Peyer's patch (tissue), 4 donors: ENCODE measurements at regions not wholly inside any gene's neighbourhood (a gene's known extent, or its start where the extent isn't known, plus 50 kb on each side); places are given as distances from the start of the nearest gene placed in this dataset.

ENCODE experiments used
- POLR2A ChIP-seq, 2 donors: fragments of 450-650 bp; IDR thresholded peaks; one replicate each; pipeline ENCODE4 v1.5.1; 2017; ENCODE audit warnings: antibody characterized with exemption in 2 of 2, mild to moderate bottlenecking in 2 of 2, moderate library complexity in 2 of 2
- TF ChIP-seq, protein P1 (sequence below), 6 experiments: fragments of 450-650 bp in 4 of 6; fragments of 200-600 bp in 2 of 6; sonication (generic) in 1 of 6; IDR thresholded peaks; one replicate each; pipeline ENCODE4 v1.5.1; 2017 to 2019; ENCODE audit warnings: antibody characterized with exemption in 6 of 6, mild to moderate bottlenecking in 3 of 6, moderate library complexity in 1 of 6

- TF ChIP-seq, protein P1, sequence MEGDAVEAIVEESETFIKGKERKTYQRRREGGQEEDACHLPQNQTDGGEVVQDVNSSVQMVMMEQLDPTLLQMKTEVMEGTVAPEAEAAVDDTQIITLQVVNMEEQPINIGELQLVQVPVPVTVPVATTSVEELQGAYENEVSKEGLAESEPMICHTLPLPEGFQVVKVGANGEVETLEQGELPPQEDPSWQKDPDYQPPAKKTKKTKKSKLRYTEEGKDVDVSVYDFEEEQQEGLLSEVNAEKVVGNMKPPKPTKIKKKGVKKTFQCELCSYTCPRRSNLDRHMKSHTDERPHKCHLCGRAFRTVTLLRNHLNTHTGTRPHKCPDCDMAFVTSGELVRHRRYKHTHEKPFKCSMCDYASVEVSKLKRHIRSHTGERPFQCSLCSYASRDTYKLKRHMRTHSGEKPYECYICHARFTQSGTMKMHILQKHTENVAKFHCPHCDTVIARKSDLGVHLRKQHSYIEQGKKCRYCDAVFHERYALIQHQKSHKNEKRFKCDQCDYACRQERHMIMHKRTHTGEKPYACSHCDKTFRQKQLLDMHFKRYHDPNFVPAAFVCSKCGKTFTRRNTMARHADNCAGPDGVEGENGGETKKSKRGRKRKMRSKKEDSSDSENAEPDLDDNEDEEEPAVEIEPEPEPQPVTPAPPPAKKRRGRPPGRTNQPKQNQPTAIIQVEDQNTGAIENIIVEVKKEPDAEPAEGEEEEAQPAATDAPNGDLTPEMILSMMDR (IDR thresholded peaks at IDR 0.05), result no peak
- TF ChIP-seq POLR2A (IDR thresholded peaks at IDR 0.05), result no peak
Observed at GRCh38 chr5:166027582-166027981, 2263.9 kb upstream of the WWC1 start.
